KOPT-K1 (cell line): ENCODE measurements at regions not wholly inside any gene's neighbourhood (a gene's known extent, or its start where the extent isn't known, plus 50 kb on each side); places are given as distances from the start of the nearest gene placed in this dataset.

Experiments
- H3K27ac ChIP-seq: fragments of 200-600 bp; sonication (generic); 2 replicates; pipeline ENCODE4 v1.5.1; 2016; ENCODE audit warnings: antibody characterized with exemption, mild to moderate bottlenecking, low read depth, low read length; ENCODE audit not compliant: poor library complexity, severe bottlenecking
- H3K36me3 ChIP-seq: fragments of 200-600 bp; sonication (generic); 2 replicates; pipeline ENCODE4 v1.5.1; 2017; ENCODE audit warnings: antibody characterized with exemption, mild to moderate bottlenecking, low read length, moderate library complexity; ENCODE audit not compliant: insufficient read depth
- H3K9me3 ChIP-seq: fragments of 200-600 bp; sonication (generic); 2 replicates; pipeline ENCODE4 v1.5.1; 2017; ENCODE audit warnings: antibody characterized with exemption, low read length, mild to moderate bottlenecking; ENCODE audit not compliant: insufficient read depth, poor library complexity, severe bottlenecking

DNA sequence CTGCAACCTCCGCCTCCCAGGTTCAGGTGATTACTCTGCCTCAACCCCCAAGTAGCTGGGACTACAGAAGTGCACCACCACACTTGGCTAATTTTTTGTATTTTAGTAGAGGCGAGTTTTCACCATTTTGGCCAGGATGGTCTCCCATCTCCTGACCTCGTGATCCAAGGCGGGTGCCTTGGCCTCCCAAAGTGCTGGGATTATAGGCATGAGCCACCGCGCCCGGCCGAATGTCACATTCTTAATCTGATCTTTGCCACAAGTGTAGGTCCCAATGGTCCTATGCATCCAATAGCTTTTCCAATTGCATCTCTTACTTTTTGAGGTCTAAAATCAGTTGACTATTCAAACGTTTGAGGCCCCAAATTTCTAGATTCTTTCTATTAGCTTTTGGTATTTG is 676.0 kb downstream of the SLC16A7 start:
- Histone ChIP-seq H3K36me3 (no peaks in the 10 kb centered on the region), H3K27ac (no peak overlapping the region), H3K9me3 (no peaks in the 10 kb centered on the region)

GRCh38 chr12:60278209-60278608 is 682.4 kb downstream of the SLC16A7 start:
- peaks cover 16% of the 10 kb centered on the region for H3K9me3 ChIP-seq
- H3K27ac ChIP-seq: no peak overlapping the region
- H3K36me3 ChIP-seq: no peaks in the 10 kb centered on the region

DNA sequence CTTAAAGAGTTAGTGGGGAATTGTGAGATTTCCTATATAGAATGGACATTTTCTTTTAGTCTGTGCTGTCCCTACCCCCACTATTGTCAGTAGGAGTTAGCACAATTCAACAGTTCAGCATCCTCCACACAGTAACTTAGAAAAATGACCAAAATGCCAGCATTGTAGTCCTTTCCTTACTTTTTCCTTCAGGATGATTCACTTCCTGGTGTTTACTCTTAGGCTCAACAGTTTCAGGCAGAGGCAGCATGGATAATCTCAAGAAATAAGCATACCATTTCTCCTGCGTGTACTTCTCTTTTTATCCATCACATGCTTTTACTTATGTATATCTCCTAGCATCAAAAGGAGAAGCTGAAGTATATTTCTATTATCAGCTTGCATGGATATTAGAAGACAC is 683.4 kb downstream of the SLC16A7 start:
- Histone ChIP-seq H3K9me3 (peaks cover 16% of the 10 kb centered on the region), H3K36me3 (no peaks in the 10 kb centered on the region), H3K27ac (no peak overlapping the region)

- H3K9me3 ChIP-seq: peaks cover 16% of the 10 kb centered on the region
- no peaks in the 10 kb centered on the region for H3K36me3 ChIP-seq
- H3K27ac ChIP-seq: no peak overlapping the region
Measured at GRCh38 chr12:60281522-60281921, 685.7 kb downstream of the SLC16A7 start.

DNA sequence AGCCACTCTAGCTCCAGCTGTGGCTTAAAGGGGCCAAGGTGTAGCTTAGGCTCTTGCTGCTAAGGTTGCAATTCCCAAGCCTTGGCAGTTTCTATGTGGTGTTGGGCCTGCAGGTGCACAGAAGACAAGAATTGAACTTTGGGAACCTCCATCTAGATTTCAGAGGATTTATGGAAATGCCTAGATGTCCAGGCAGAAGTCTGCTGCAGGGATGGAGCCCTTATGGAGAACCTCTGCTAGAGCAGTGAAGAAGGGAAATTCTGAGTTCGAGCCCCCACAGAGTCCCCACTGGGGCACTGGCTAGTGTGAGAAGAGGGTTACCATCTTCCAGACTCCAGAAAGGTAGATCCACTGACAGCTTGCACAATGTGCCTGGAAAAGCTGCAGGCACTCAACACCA is 694.7 kb downstream of the SLC16A7 start:
- H3K27ac ChIP-seq: no peak overlapping the region
- H3K9me3 ChIP-seq: peaks cover 14% of the 10 kb centered on the region
- no peaks in the 10 kb centered on the region for H3K36me3 ChIP-seq

GRCh38 chr12:60308366-60308991 is 712.6 kb downstream of the SLC16A7 start:
- Histone ChIP-seq H3K36me3 (no peaks in the 10 kb centered on the region), H3K27ac (no peak overlapping the region), H3K9me3 (no peaks in the 10 kb centered on the region)

GRCh38 chr12:60311940-60312339 is 716.1 kb downstream of the SLC16A7 start:
- H3K36me3 ChIP-seq: no peaks in the 10 kb centered on the region
- H3K27ac ChIP-seq: no peak overlapping the region
- H3K9me3 ChIP-seq: no peaks in the 10 kb centered on the region

DNA sequence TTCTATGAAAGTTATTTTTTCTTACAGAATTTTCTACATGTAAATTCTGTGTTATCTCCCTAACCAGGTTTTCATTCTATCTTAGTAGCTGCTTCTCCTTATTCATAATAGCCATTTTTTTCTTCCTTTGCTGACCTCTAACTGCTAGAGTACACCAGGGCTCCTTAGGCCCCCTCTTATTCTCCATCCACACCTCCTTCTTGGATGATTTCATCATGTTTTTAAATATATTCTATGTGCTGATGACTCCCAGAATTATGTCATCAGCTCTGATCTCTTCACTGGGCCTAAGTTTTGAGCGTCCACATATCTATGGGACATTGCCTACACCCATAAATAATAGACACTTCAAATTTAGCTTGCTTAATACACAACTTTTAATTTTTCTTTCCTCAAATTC is 721.5 kb downstream of the SLC16A7 start:
- Histone ChIP-seq H3K9me3 (no peaks in the 10 kb centered on the region), H3K27ac (no peak overlapping the region), H3K36me3 (no peaks in the 10 kb centered on the region)

DNA sequence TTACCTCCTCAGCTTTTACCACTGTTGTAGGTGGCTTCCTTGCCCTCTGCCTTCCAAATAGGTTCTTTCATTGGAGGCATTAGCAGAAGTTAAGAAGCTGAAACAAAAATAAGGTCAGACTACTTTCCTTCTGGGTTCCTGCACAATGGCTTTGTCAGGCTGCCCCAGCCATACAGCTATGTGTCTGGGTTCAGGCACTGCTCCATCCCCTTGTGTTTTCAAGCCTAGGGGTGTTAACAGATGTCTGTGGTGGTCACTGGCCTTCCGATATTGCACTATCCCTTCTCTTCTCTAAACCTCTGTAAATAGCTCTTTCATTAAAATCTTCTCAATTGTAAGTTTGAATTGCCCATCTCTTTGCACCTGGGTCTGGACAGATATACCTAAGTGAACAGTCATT is 728.9 kb downstream of the SLC16A7 start:
- Histone ChIP-seq H3K9me3 (no peaks in the 10 kb centered on the region), H3K36me3 (no peaks in the 10 kb centered on the region), H3K27ac (no peak overlapping the region)

DNA sequence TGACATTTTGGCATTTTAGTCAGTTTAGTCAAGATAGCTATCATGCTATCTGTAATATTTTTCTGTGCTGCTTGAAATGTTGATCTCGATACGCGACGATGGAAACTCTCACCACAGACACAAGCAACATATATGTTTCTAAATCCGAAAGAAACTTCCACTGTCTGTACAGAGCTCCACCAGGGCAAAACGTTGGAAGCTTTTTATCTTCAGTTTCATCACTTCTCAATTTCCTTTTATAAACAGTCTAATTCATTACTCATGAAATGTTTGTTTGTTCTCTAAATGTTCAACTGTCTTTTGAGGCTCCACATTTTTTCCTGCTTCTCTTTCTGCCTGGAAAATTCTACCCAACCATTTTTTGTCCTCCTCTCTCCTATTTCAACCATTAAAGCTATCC is 737.6 kb downstream of the SLC16A7 start:
- no peaks in the 10 kb centered on the region for H3K9me3 ChIP-seq
- H3K36me3 ChIP-seq: no peaks in the 10 kb centered on the region
- no peak overlapping the region for H3K27ac ChIP-seq

GRCh38 chr12:60335745-60336144 is 739.9 kb downstream of the SLC16A7 start:
- Histone ChIP-seq H3K36me3 (no peaks in the 10 kb centered on the region), H3K27ac (no peak overlapping the region), H3K9me3 (no peaks in the 10 kb centered on the region)

- no peaks in the 10 kb centered on the region for H3K9me3 ChIP-seq
- no peak overlapping the region for H3K27ac ChIP-seq
- no peaks in the 10 kb centered on the region for H3K36me3 ChIP-seq
Measured at GRCh38 chr12:60337839-60338549, 742.2 kb downstream of the SLC16A7 start.

DNA sequence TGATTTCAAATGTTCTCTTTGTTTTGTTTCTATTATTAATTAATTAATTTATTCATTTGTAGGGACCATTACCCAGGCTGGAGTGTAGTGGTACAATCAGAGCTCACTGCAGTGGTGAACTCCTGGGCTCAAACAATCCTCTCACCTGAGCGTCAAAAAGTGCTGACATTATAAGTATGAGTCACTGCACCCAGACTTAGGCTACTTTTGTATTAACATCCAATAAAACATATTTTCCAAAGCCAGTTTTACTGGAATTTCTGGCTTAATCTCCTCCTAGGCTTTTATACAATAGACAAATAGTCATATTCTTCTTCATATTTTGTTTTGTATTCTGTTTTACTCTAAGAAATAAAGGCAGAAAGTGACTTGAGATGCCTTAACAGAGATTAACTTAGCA is 749.6 kb downstream of the SLC16A7 start:
- no peak overlapping the region for H3K27ac ChIP-seq
- no peaks in the 10 kb centered on the region for H3K9me3 ChIP-seq
- H3K36me3 ChIP-seq: no peaks in the 10 kb centered on the region

DNA sequence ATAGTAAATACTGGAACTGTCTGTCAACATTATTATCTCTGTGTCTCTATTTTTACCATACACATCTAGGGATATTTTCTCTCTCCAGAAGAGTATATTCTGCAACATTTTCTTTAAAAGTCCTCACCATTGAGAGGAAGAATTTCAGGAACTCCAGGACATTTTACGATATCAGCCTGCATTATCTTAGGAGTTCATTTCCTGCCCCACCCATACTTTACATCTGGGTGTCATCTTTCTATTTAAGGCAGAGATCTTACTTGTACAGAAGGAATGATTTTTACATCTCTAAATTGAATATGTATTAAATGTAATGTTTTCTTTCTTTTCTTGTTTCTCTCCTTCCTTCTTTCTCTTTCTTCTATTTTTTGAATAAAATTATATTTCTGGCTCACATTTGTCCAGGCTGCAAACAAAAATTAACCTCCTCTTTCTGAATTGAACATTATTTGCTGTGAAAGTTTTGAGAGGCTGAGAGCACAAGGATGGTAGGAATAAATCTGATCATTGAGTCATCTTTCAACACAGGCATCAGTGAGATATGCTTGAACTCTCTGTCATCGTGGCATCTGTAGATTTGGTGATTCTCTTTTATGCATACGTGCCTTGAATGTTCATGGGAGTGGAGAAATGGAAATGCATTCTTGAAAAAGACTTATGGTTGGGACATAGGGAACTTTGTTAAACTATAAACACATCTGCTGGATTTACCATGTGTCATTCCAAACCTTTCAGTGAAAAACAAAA is 753.6 kb downstream of the SLC16A7 start:
- Histone ChIP-seq H3K27ac (no peak overlapping the region), H3K9me3 (no peaks in the 10 kb centered on the region), H3K36me3 (no peaks in the 10 kb centered on the region)

- no peaks in the 10 kb centered on the region for H3K9me3 ChIP-seq
- H3K27ac ChIP-seq: no peak overlapping the region
- no peaks in the 10 kb centered on the region for H3K36me3 ChIP-seq
Measured at GRCh38 chr12:60387356-60387755, 791.5 kb downstream of the SLC16A7 start.
